GM21717 (cell line): ENCODE measurements at regions not wholly inside any gene's neighbourhood (a gene's known extent, or its start where the extent isn't known, plus 50 kb on each side); places are given as distances from the start of the nearest gene placed in this dataset.
"Not testable (repeated sequence)": the region's sequence is repeated elsewhere in the genome, so short reads cannot be mapped to it uniquely, and the experiment has no call there.

Source experiments
- ATAC-seq: cut with Tn5 transposase; IDR thresholded peaks from one replicate; pipeline ENCODE4 v1.9.1; 2021; ENCODE audit warnings: mild to moderate bottlenecking, moderate library complexity; ENCODE audit not compliant: unreplicated experiment

DNA sequence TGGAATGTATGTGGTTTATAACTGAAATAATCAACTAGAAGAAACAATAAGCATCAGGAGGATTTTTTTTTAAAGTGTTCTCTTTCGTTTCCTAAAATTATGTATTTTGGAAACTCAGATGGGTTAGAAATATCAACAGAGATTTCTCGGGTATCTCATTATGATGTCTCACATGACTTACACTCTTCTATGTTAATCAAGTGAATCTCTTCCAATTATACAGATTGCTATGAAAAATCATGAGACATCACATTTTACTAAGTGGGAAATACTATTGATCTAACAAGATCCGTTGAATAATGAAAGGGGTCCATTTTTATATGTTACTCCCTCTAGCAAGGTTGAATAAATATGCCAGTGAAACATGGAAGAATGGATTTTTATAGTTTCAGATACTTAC lies 54.7 kb upstream of the NRIP1 start:
- ATAC-seq, result no peak

DNA sequence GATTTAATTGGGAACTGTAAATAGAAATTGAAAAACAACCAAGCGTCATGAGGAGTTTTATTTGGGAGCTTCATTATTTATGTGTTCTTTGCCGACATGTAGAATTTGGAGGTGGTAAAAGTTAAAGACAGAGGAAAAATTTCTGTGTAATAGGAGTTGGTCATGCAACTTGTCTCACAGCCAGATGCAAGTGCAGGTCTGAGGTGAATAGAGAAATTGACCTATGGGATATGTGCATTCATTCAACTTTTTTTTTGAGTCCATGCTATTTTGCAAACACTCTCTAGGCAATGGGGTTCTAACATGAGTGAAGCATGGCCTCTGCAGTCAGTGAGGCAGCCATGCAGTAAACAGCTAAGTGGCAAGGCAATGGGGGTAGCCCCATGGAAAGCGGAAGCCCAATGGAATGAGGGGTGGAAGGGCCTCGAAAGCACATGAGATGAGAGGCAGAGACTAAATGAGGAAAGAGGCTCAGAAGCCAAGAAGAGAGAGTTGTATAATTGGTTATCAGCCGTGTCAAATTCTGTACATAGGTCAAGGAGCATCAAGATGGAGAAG lies 56.4 kb upstream of the NRIP1 start:
- ATAC-seq, result no peak

GRCh38 chr21:15121655-15122120 lies 56.9 kb upstream of the NRIP1 start:
- no peak for ATAC-seq

DNA sequence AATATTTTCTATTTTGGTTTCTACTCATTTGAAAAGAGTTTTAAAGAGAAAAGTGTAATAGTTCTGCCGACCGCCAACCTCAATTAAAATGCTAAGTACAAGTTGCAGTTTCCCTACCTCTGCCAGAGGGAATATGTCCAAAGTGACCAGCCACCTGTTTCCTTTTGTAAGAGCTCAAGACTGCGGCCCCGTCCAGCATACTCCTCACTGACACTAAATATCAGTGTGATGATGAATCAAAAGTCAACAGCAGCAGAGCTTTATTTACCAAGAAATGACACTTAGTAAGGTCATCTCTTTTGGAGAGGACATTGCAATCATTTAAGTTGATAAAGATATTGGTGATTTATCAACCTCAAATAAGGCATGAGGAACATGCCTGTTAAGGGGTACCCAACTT lies 57.4 kb upstream of the NRIP1 start:
- ATAC-seq, result no peak

- ATAC-seq, result no peak
Measured at GRCh38 chr21:15124731-15125130, 59.9 kb upstream of the NRIP1 start.

GRCh38 chr21:15126948-15127347 lies 62.1 kb upstream of the NRIP1 start:
- ATAC-seq, result no peak

DNA sequence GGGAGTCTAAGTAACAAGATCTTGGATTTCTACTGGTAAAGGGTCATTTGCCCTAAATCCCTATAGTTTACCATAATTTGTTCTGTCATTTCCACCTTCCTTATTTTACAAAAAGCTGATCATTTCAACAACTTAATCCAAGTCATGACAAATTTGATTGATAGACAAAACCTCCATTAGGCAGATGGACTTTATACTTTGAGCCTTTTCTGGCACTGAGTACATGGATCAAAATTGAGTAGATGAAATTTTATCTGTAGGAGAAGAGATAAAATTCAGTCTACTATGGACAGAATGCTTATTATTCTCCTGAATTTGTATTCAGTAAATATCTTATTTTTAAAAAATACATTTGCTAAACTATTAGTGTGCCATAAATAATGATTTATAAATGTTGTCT lies 62.6 kb upstream of the NRIP1 start:
- no peak for ATAC-seq

- ATAC-seq, result no peak
Measured at GRCh38 chr21:15128267-15128666, 63.5 kb upstream of the NRIP1 start.

- ATAC-seq, result not testable (repeated sequence)
Measured at GRCh38 chr21:15128714-15129113, 63.9 kb upstream of the NRIP1 start.

- ATAC-seq, result no peak
Measured at GRCh38 chr21:15130326-15130725, 65.5 kb upstream of the NRIP1 start.

DNA sequence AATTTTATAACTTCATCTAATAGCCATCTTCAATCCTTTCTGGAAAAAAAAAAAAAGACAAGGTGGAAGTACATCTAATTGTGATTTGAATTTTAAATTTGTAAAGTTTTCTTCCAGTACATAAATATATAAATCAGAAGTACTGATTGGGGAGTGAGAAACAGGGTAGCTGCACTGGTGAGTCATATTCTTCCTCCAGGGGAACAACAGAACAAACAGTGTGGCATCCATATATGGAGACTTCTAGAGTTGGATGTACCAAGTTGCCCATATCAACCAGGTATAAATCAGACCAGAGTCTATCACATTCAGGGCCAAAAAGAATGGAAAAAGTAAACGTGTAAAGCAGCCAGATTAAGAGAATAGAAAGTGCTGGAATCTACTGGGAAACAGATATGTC lies 66.0 kb upstream of the NRIP1 start:
- no peak for ATAC-seq

GRCh38 chr21:15132781-15133180 lies 68.0 kb upstream of the NRIP1 start:
- ATAC-seq, result no peak

GRCh38 chr21:15134701-15135470 lies 70.1 kb upstream of the NRIP1 start:
- ATAC-seq, result no peak

- no peak for ATAC-seq
Measured at GRCh38 chr21:15135867-15136629, 71.2 kb upstream of the NRIP1 start.

DNA sequence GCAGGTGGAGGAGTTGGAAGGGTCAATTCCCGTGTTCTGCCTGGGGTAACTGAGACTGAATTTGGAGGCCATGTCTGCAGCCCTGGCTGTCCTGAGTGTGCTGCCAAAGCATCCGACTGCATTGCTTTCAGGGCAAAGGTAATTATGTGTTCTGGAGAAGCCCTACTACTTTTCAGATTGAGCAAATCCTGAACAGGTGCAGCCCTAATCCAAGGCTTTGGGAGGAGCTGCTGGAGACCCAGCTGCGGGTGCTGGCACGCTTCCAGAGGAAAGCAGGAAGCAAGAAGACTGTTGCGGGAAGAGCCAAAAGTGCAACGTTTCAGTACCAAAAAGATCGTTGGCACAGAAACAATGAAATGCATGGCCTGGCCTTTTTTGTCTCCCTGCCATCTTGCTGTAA lies 73.7 kb upstream of the NRIP1 start:
- ATAC-seq, result no peak

- no peak for ATAC-seq
Measured at GRCh38 chr21:15139898-15140297, 75.1 kb upstream of the NRIP1 start.

GRCh38 chr21:15140321-15141019 lies 75.7 kb upstream of the NRIP1 start:
- no peak for ATAC-seq

DNA sequence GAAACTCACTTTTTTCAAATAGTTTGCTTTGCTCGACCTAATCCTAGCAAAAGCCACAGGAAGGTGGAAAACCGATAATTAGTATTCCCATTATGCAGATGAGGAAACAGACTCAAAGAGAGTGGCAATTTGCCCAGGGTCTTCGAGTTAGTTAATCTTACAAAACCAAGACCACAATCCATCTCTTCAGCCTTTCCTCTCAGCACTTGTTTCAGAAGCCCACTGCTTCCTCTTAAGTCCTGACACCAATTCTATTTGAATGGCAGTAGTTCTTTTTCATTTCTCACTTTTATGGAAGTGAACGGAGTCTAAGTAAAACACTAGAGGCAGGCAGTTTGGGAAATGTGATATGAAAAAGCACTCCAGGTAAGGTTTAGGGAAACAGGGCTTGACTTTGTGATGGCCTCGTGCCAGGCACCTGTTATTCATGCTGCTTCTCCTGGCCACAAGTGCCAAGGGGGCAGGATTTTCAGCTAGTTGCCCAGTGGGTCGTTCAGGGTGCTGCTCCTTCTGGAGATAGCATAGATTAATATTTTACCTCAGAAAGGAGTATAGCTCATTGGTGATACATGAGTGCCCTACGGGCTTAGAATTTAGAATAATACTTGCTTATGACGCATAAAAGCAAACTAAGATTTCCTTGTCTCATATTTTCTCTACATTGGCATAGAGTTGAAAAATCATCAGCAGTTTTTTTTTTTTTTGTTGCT lies 76.6 kb upstream of the NRIP1 start:
- no peak for ATAC-seq

DNA sequence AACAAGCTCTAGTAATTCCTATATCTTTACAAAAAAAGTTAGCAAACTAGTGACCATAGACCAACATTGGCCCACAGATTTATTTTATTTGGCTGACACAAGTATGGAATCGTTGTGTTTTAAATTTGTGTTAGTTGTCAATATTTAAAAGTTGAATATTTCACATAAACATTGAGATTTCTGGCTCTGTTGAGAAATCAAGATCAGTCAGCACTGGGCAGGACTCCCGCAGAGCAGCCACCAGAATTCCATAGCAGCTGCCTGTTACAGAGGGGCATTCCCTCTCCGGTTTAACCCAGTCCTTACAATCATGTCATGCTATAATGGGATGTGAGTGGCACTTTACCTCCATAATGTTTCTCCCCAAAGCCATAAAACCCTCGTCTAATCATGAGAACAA lies 79.2 kb upstream of the NRIP1 start:
- ATAC-seq, result no peak

- ATAC-seq, result no peak
Measured at GRCh38 chr21:15148437-15148836, 83.6 kb upstream of the NRIP1 start.
